H9 (cell line): ENCODE measurements at regions not wholly inside any gene's neighbourhood (a gene's known extent, or its start where the extent isn't known, plus 50 kb on each side); places are given as distances from the start of the nearest gene placed in this dataset.

Source experiments
- DNase-seq: peaks from one replicate; pipeline ENCODE4 v3.0.0-alpha.2; 2017
- H2AFZ ChIP-seq: one replicate; pipeline ENCODE4 v1.6.1; 2013; ENCODE audit warnings: mild to moderate bottlenecking, low read length, control low read depth, moderate library complexity
- H2AK5ac ChIP-seq: 2 replicates; pipeline ENCODE4 v1.6.1; 2013; ENCODE audit warnings: low read length, control low read depth, mixed read lengths; ENCODE audit not compliant: insufficient read length
- H2BK120ac ChIP-seq: one replicate; pipeline ENCODE4 v1.6.1; 2013; ENCODE audit warnings: low read depth, mild to moderate bottlenecking, low read length, control low read depth, inconsistent platforms; ENCODE audit not compliant: poor library complexity, severe bottlenecking
- H2BK12ac ChIP-seq: 2 replicates; pipeline ENCODE4 v1.6.1; 2013; ENCODE audit warnings: low read length, control low read depth, mixed read lengths, low read depth; ENCODE audit not compliant: insufficient read length
- H2BK15ac ChIP-seq: 2 replicates; pipeline ENCODE4 v1.6.1; 2013; ENCODE audit warnings: low read depth, low read length, control low read depth
- H2BK20ac ChIP-seq: one replicate; pipeline ENCODE4 v1.6.1; 2013; ENCODE audit warnings: low read depth, mild to moderate bottlenecking, low read length, control low read depth, inconsistent platforms; ENCODE audit not compliant: poor library complexity, severe bottlenecking
- H2BK5ac ChIP-seq: 2 replicates; pipeline ENCODE4 v1.6.1; 2013; ENCODE audit warnings: low read length, control low read depth, mixed read lengths; ENCODE audit not compliant: insufficient read length
- H3K14ac ChIP-seq: 2 replicates; pipeline ENCODE4 v1.6.1; 2013; ENCODE audit warnings: low read length, control low read depth; ENCODE audit not compliant: insufficient read depth
- H3K18ac ChIP-seq: 2 replicates; pipeline ENCODE4 v1.6.1; 2013; ENCODE audit warnings: low read depth, mild to moderate bottlenecking, mixed read lengths, low read length, control low read depth; ENCODE audit not compliant: insufficient read length
- H3K23ac ChIP-seq: 2 replicates; pipeline ENCODE4 v1.6.1; 2013; ENCODE audit warnings: low read length, control low read depth, mixed read lengths, low read depth; ENCODE audit not compliant: insufficient read length
- H3K23me2 ChIP-seq: 2 replicates; pipeline ENCODE4 v1.6.1; 2013; ENCODE audit warnings: low read depth, mild to moderate bottlenecking, mixed read lengths, low read length, control low read depth; ENCODE audit not compliant: insufficient read length, poor library complexity, severe bottlenecking
- H3K27ac ChIP-seq: 2 replicates; pipeline ENCODE4 v1.5.1; 2013; ENCODE audit warnings: low read length, control low read depth, mixed read lengths, low read depth; ENCODE audit not compliant: insufficient read length
- H3K27me3 ChIP-seq: 2 replicates; pipeline ENCODE4 v1.6.1; 2013; ENCODE audit warnings: low read length, control low read depth, inconsistent platforms; ENCODE audit not compliant: insufficient read depth
- H3K4ac ChIP-seq: 2 replicates; pipeline ENCODE4 v1.6.1; 2013; ENCODE audit warnings: low read depth, mild to moderate bottlenecking, control low read depth, inconsistent platforms, low read length, moderate library complexity
- H3K4me1 ChIP-seq: 2 replicates; pipeline ENCODE4 v1.6.1; 2013; ENCODE audit warnings: low read length, control low read depth, inconsistent platforms; ENCODE audit not compliant: insufficient read depth
- H3K4me2 ChIP-seq: 2 replicates; pipeline ENCODE4 v1.6.1; 2013; ENCODE audit warnings: low read length, control low read depth, mixed read lengths; ENCODE audit not compliant: insufficient read length, insufficient read depth
- H3K56ac ChIP-seq: 2 replicates; pipeline ENCODE4 v1.6.1; 2013; ENCODE audit warnings: low read depth, mild to moderate bottlenecking, mixed read lengths, low read length, control low read depth; ENCODE audit not compliant: insufficient read length
- H3K79me1 ChIP-seq: 2 replicates; pipeline ENCODE4 v1.6.1; 2013; ENCODE audit warnings: low read depth, mild to moderate bottlenecking, moderate library complexity, low read length, control low read depth, inconsistent platforms; ENCODE audit not compliant: insufficient read depth, poor library complexity, severe bottlenecking
- H3K79me2 ChIP-seq: 2 replicates; pipeline ENCODE4 v1.6.1; 2013; ENCODE audit warnings: low read length, control low read depth, inconsistent platforms; ENCODE audit not compliant: insufficient read depth
- H3K9ac ChIP-seq: 2 replicates; pipeline ENCODE4 v1.6.1; 2013; ENCODE audit warnings: low read length, control low read depth, mixed read lengths; ENCODE audit not compliant: insufficient read length; ENCODE audit errors: extremely low read depth
- H3K9me3 ChIP-seq: one replicate; pipeline ENCODE4 v1.6.1; 2013; ENCODE audit warnings: low read depth, low read length, inconsistent platforms; ENCODE audit not compliant: control insufficient read depth
- H3T11ph ChIP-seq: one replicate; pipeline ENCODE4 v1.6.1; 2013; ENCODE audit warnings: mild to moderate bottlenecking, low read length, control low read depth, inconsistent platforms
- H4K20me1 ChIP-seq: one replicate; pipeline ENCODE4 v1.6.1; 2013; ENCODE audit not compliant: control insufficient read depth, insufficient read length, insufficient read depth
- H4K5ac ChIP-seq: 2 replicates; pipeline ENCODE4 v1.6.1; 2013; ENCODE audit warnings: low read depth, mild to moderate bottlenecking, mixed read lengths, low read length, control low read depth; ENCODE audit not compliant: insufficient read length
- H4K8ac ChIP-seq: replicated peaks from 2 replicates; pipeline ENCODE4 v1.6.1; 2013; ENCODE audit warnings: low read length, control low read depth, mixed read lengths, low read depth; ENCODE audit not compliant: insufficient read length
- H4K91ac ChIP-seq: 2 replicates; pipeline ENCODE4 v1.6.1; 2013; ENCODE audit warnings: low read depth, mild to moderate bottlenecking, moderate library complexity, mixed read lengths, low read length, control low read depth; ENCODE audit not compliant: insufficient read length
- H3K27ac Mint-ChIP-seq, 3 experiments: 2 replicates in 2 of 3; 3 replicates in 1 of 3; pipeline ENCODE4 v1.8.0; 2020 to 2021; ENCODE audit warnings: mixed read lengths in 3 of 3, mild to moderate bottlenecking in 1 of 3, moderate library complexity in 1 of 3
- H3K27me3 Mint-ChIP-seq: 2 replicates; pipeline ENCODE4 v1.8.0; 2021; ENCODE audit warnings: low read depth, mild to moderate bottlenecking, moderate library complexity, mixed read lengths
- H3K36me3 Mint-ChIP-seq, 3 experiments: 2 replicates in 2 of 3; 3 replicates in 1 of 3; pipeline ENCODE4 v1.8.0; 2020 to 2021; ENCODE audit warnings: low read depth in 3 of 3, mixed read lengths in 3 of 3; ENCODE audit not compliant: insufficient read depth in 1 of 3
- H3K4me1 Mint-ChIP-seq, 2 experiments: 2 replicates each; pipeline ENCODE4 v1.8.0; 2020; ENCODE audit warnings: mixed read lengths in 2 of 2
- H3K4me3 Mint-ChIP-seq, 2 experiments: 2 replicates in 1 of 2; 3 replicates in 1 of 2; pipeline ENCODE4 v1.8.0; 2020 to 2021; ENCODE audit warnings: mild to moderate bottlenecking in 2 of 2, mixed read lengths in 2 of 2, moderate library complexity in 1 of 2
- H3K9me3 Mint-ChIP-seq, 2 experiments: 2 replicates in 1 of 2; 3 replicates in 1 of 2; pipeline ENCODE4 v1.8.0; 2020; ENCODE audit warnings: mild to moderate bottlenecking in 2 of 2, mixed read lengths in 2 of 2, moderate library complexity in 1 of 2
- CTCF ChIP-seq: fragments of 200-600 bp; sonication (generic); conservative IDR thresholded peaks from 3 replicates; pipeline ENCODE4 v1.8.0; 2021; ENCODE audit warnings: antibody characterized with exemption, mild to moderate bottlenecking
- WGBS: extraction: QIAGEN DNeasy Blood & Tissue Kit; methylation state at CpG from one replicate; pipeline ENCODE4 v1.1.7; 2013; ENCODE audit warnings: missing lambda C conversion rate, low lambda C conversion rate, mixed read lengths; ENCODE audit not compliant: insufficient read length; ENCODE audit errors: extremely low coverage; 5-methylcytosine and 5-hydroxymethylcytosine counted together

- H2BK20ac ChIP-seq, result no peak overlapping the region
- no peak overlapping the region for H2BK120ac ChIP-seq
- peaks cover 12 to 14% of the 10 kb centered on the region in 2 experiments; a peak in 4 of 5 replicates for H3K9me3 Mint-ChIP-seq
- no peak for TF ChIP-seq CTCF
- no peak overlapping the region for H3K56ac ChIP-seq
- no peak overlapping the region for H3K14ac ChIP-seq
- no peak overlapping the region for H3K4me2 ChIP-seq
- no peak overlapping the region for H3K23ac ChIP-seq
- H4K91ac ChIP-seq, result no peak overlapping the region
- no peaks in the 10 kb centered on the region for H3K4me1 ChIP-seq
- no peak overlapping the region for H2BK15ac ChIP-seq
- H3K27ac Mint-ChIP-seq, result no peak overlapping the region; a peak in 1 of 7 replicates
- no peak overlapping the region for H3K4ac ChIP-seq
- H3K4me3 Mint-ChIP-seq, result no peak overlapping the region
- no peak overlapping the region for H2BK12ac ChIP-seq
- no peak overlapping the region for H3T11ph ChIP-seq
- no peak overlapping the region for H4K5ac ChIP-seq
- no peak overlapping the region for H3K18ac ChIP-seq
- WGBS, result no CpG with 5 or more reads among the region's 3 CpGs
- H3K9ac ChIP-seq, result no peak overlapping the region
- DNase-seq, result no peak
- no peaks in the 10 kb centered on the region for H3K4me1 Mint-ChIP-seq
- no peak overlapping the region for H2BK5ac ChIP-seq
- no peak overlapping the region for H3K27ac ChIP-seq
- no peaks in the 10 kb centered on the region for H3K9me3 ChIP-seq
- no peak overlapping the region for H2AFZ ChIP-seq
- H4K8ac ChIP-seq, result no peak overlapping the region
- no peaks in the 10 kb centered on the region for H3K79me1 ChIP-seq
- no peaks in the 10 kb centered on the region for H3K79me2 ChIP-seq
- H3K27me3 Mint-ChIP-seq, result no peaks in the 10 kb centered on the region
- H3K36me3 Mint-ChIP-seq, result peaks cover 0 to 9% (median 3%) of the 10 kb centered on the region in 3 experiments; a peak in 3 of 7 replicates
- no peaks in the 10 kb centered on the region for H3K27me3 ChIP-seq
- H4K20me1 ChIP-seq, result no peaks in the 10 kb centered on the region
- no peaks in the 10 kb centered on the region for H3K23me2 ChIP-seq
- no peak overlapping the region for H2AK5ac ChIP-seq
Observed at GRCh38 chr4:170399581-170400293, 310.0 kb upstream of the AADAT start.
